ENCODE measurements at regions not wholly inside any gene's neighbourhood (a gene's known extent, or its start where the extent isn't known, plus 50 kb on each side); places are given as distances from the start of the nearest gene placed in this dataset.

GRCh38 chr9:115398313-115398650 is 280.3 kb upstream of the TNC start:
- H3K4me1 ChIP-seq, result peaks cover 0 to 48% (median 10%) of the 10 kb centered on the region in 4 donors
- WGBS, 2 donors, result 58 to 60% methylated on average over 3 of the region's 3 CpGs
- no peaks in the 10 kb centered on the region for H3K27me3 ChIP-seq
- H3K27ac ChIP-seq, result no peak overlapping the region
- no peak for DNase-seq (ENCODE audit: low spot score in 2 of 2)
- H3K36me3 ChIP-seq, result no peaks in the 10 kb centered on the region
- TF ChIP-seq EP300 (IDR thresholded peaks at IDR 0.05) (no peak), CTCF (IDR thresholded peaks at IDR 0.05) (no peak), POLR2A (IDR thresholded peaks at IDR 0.05) (no peak)
- H3K4me3 ChIP-seq, result no peak overlapping the region
- no peaks in the 10 kb centered on the region for H3K9me3 ChIP-seq

GRCh38 chr9:115398996-115399395 is 281.0 kb upstream of the TNC start:
- H3K36me3 ChIP-seq, result no peaks in the 10 kb centered on the region
- no peaks in the 10 kb centered on the region for H3K27me3 ChIP-seq
- peaks cover 0 to 48% (median 10%) of the 10 kb centered on the region in 4 donors for H3K4me1 ChIP-seq
- no peaks in the 10 kb centered on the region for H3K9me3 ChIP-seq
- no peak for TF ChIP-seq CTCF (IDR thresholded peaks at IDR 0.05)
- no peak for TF ChIP-seq POLR2A (IDR thresholded peaks at IDR 0.05)
- no peak for TF ChIP-seq EP300 (IDR thresholded peaks at IDR 0.05)
- no peak for DNase-seq (ENCODE audit: low spot score in 2 of 2)
- no peak overlapping the region for H3K4me3 ChIP-seq
- peak overlapping the region in 1 of 4 donors; percentile 39 for H3K27ac ChIP-seq
- WGBS, 2 donors, result 68 to 69% methylated on average over 1 of the region's 1 CpG

- Histone ChIP-seq H3K9me3 (no peaks in the 10 kb centered on the region), H3K27ac (peak overlapping the region in 2 of 4 donors; percentile 58 to 70), H3K27me3 (no peaks in the 10 kb centered on the region), H3K4me3 (no peak overlapping the region), H3K36me3 (no peaks in the 10 kb centered on the region), H3K4me1 (peaks cover 0 to 37% (median 10%) of the 10 kb centered on the region in 4 donors)
- TF ChIP-seq EP300 (IDR thresholded peaks at IDR 0.05), result peak in 1 of 2 donors; percentile 69
- no peak for TF ChIP-seq POLR2A (IDR thresholded peaks at IDR 0.05)
- no peak for TF ChIP-seq CTCF (IDR thresholded peaks at IDR 0.05)
- peak in 1 of 2 donors; percentile 40 for DNase-seq (ENCODE audit: low spot score in 2 of 2)
- 50 to 52% methylated on average over 3 of the region's 3 CpGs for WGBS, 2 donors
Measured at GRCh38 chr9:115400796-115401195, 282.8 kb upstream of the TNC start.

GRCh38 chr9:115401756-115402327 is 283.9 kb upstream of the TNC start:
- no peaks in the 10 kb centered on the region for H3K9me3 ChIP-seq
- H3K36me3 ChIP-seq, result no peaks in the 10 kb centered on the region
- peak overlapping the region in 2 of 4 donors; percentile 14 to 70 for H3K27ac ChIP-seq
- TF ChIP-seq EP300 (IDR thresholded peaks at IDR 0.05), result no peak
- TF ChIP-seq CTCF (IDR thresholded peaks at IDR 0.05), result no peak
- no peak for TF ChIP-seq POLR2A (IDR thresholded peaks at IDR 0.05)
- 58 to 62% methylated on average over 3 of the region's 3 CpGs for WGBS, 2 donors
- peaks cover 0 to 26% (median 8%) of the 10 kb centered on the region in 4 donors for H3K4me1 ChIP-seq
- no peak for DNase-seq (ENCODE audit: low spot score in 2 of 2)
- H3K4me3 ChIP-seq, result no peak overlapping the region
- H3K27me3 ChIP-seq, result no peaks in the 10 kb centered on the region

- no peak overlapping the region for H3K4me3 ChIP-seq
- H3K27me3 ChIP-seq, result no peaks in the 10 kb centered on the region
- no peak for TF ChIP-seq POLR2A (IDR thresholded peaks at IDR 0.05)
- no peak for TF ChIP-seq EP300 (IDR thresholded peaks at IDR 0.05)
- no peak for TF ChIP-seq CTCF (IDR thresholded peaks at IDR 0.05)
- 94 to 97% methylated on average over 1 of the region's 1 CpG for WGBS, 2 donors
- H3K36me3 ChIP-seq, result no peaks in the 10 kb centered on the region
- no peak for DNase-seq (ENCODE audit: low spot score in 2 of 2)
- H3K27ac ChIP-seq, result no peak overlapping the region
- H3K9me3 ChIP-seq, result no peaks in the 10 kb centered on the region
- peaks cover 0 to 20% (median 2%) of the 10 kb centered on the region in 4 donors for H3K4me1 ChIP-seq
Measured at GRCh38 chr9:115403753-115404152, 285.8 kb upstream of the TNC start.

Data from tibial nerve (tissue), 4 donors.